K562 (cell line): ENCODE measurements at regions not wholly inside any gene's neighbourhood (a gene's known extent, or its start where the extent isn't known, plus 50 kb on each side); places are given as distances from the start of the nearest gene placed in this dataset.

ENCODE experiments used
- ATAC-seq: fragments of 200-7000 bp; cut with Tn5 transposase; 3 replicates; pipeline ENCODE4 v1.9.1; 2020; ENCODE audit warnings: moderate library complexity
- BruUV-seq: library from RNA; stranded (reverse); fragments of 400-500 nt; replicated peaks from 2 replicates; lab custom pipeline; 2021; lab: Mats Ljungman, UMichigan
- CTCF ChIA-PET: fragments of 300-600 bp; formaldehyde crosslinking; extraction: SDS; loops from one replicate; lab custom pipeline; 2021; ENCODE audit warnings: low intra/inter-chr PET ratio; lab: Yijun Ruan, JAX
- POLR2A ChIA-PET: fragments of 300-600, 350-650 bp; sonication (Branson Sonifier 250); formaldehyde crosslinking; extraction: SDS; loops from one replicate; lab custom pipeline; 2021; ENCODE audit warnings: antibody characterized with exemption, inconsistent platforms; lab: Yijun Ruan, JAX
- DNase-seq, 4 experiments: peaks; one replicate each; pipeline versions ENCODE4 v3.0.0 to v3.0.0-alpha.2; 2011 to 2018; ENCODE audit warnings: low spot score in 3 of 4, mixed read lengths in 3 of 4; ENCODE audit errors: extremely low read depth in 1 of 4
- FAIRE-seq: peaks from 2 replicates; lab custom pipeline; 2011; peaks lifted over from hg19 to GRCh38; lab: Jason Lieb, UNC
- H2AFZ ChIP-seq: 2 replicates; pipeline ENCODE4 v1.6.0; 2011; ENCODE audit warnings: low read depth, low read length, control low read depth, inconsistent platforms
- H3K27ac ChIP-seq: fragments of 200-600 bp; 3 replicates; pipeline ENCODE4 v1.8.0; 2011; ENCODE audit warnings: low read depth, mild to moderate bottlenecking, control low read depth, inconsistent platforms, low read length, moderate library complexity, mixed read lengths; ENCODE audit errors: extremely low read depth
- H3K27me3 ChIP-seq, 2 experiments: fragments of 300-600 bp in 1 of 2; 2 replicates in 1 of 2; 3 replicates in 1 of 2; pipeline versions ENCODE4 v1.6.0 to v1.8.0; 2011; ENCODE audit warnings: inconsistent platforms in 2 of 2, low read length in 2 of 2, mild to moderate bottlenecking in 1 of 2, mixed read lengths in 1 of 2, moderate library complexity in 1 of 2; ENCODE audit not compliant: control insufficient read depth in 2 of 2, insufficient read depth in 2 of 2
- H3K36me3 ChIP-seq: fragments of 300-600 bp; 3 replicates; pipeline ENCODE4 v1.8.0; 2011; ENCODE audit warnings: mild to moderate bottlenecking, low read length, inconsistent platforms; ENCODE audit not compliant: control insufficient read depth, insufficient read depth
- H3K4me1 ChIP-seq, 2 experiments: fragments of 200-600 bp in 1 of 2; replicated peaks in 1 of 2; 2 replicates in 1 of 2; 3 replicates in 1 of 2; pipeline versions ENCODE4 v1.5.1 to v1.8.0; 2011; ENCODE audit warnings: inconsistent platforms in 2 of 2, low read length in 2 of 2, mild to moderate bottlenecking in 1 of 2, mixed read lengths in 1 of 2, moderate library complexity in 1 of 2; ENCODE audit not compliant: control insufficient read depth in 2 of 2, insufficient read depth in 2 of 2
- H3K4me2 ChIP-seq: 2 replicates; pipeline ENCODE4 v1.6.1; 2011; ENCODE audit warnings: low read length, control low read depth, inconsistent platforms, mixed read lengths; ENCODE audit not compliant: insufficient read depth
- H3K4me3 ChIP-seq: fragments of 200-600 bp; sonication (generic), shearing (Covaris generic); 2 replicates; pipeline ENCODE4 v1.5.1; 2016; ENCODE audit warnings: control low read depth, inconsistent platforms
- H3K79me2 ChIP-seq: fragments of 200-600 bp; 3 replicates; pipeline ENCODE4 v1.8.0; 2011; ENCODE audit warnings: low read length, inconsistent platforms; ENCODE audit not compliant: control insufficient read depth, insufficient read depth
- H3K9ac ChIP-seq, 2 experiments: 2 replicates each; pipeline versions ENCODE4 v1.6.0 to v1.6.1; 2011; ENCODE audit warnings: low read depth in 2 of 2, low read length in 2 of 2, control low read depth in 1 of 2, inconsistent platforms in 1 of 2, mild to moderate bottlenecking in 1 of 2, mixed read lengths in 1 of 2; ENCODE audit not compliant: insufficient read depth in 1 of 2
- H3K9me1 ChIP-seq: one replicate; pipeline ENCODE4 v1.6.0; 2011; ENCODE audit warnings: inconsistent platforms, mild to moderate bottlenecking, low read length, moderate library complexity; ENCODE audit not compliant: control insufficient read depth, insufficient read depth
- H3K9me3 ChIP-seq: replicated peaks from 2 replicates; pipeline ENCODE4 v1.5.1; 2011; ENCODE audit warnings: low read depth, low read length, inconsistent platforms; ENCODE audit not compliant: control insufficient read depth, insufficient read depth
- H4K20me1 ChIP-seq: replicated peaks from 2 replicates; pipeline ENCODE4 v1.6.1; 2011; ENCODE audit warnings: low read length, inconsistent platforms, mixed read lengths; ENCODE audit not compliant: control insufficient read depth, insufficient read depth
- HDAC3 ChIP-seq: fragments of 450-650 bp; IDR thresholded peaks from 2 replicates; pipeline ENCODE4 v1.6.1; 2018; ENCODE audit warnings: borderline replicate concordance, mild to moderate bottlenecking, moderate library complexity; ENCODE audit not compliant: partially characterized antibody
- RHOXF2B ChIP-seq: fragments of 250-450 bp; sonication (Bioruptor Pico); conservative IDR thresholded peaks from 2 replicates; pipeline ENCODE4 v1.5.1; 2021
- THRA ChIP-seq: fragments of 450-650 bp; IDR thresholded peaks from 2 replicates; pipeline ENCODE4 v1.6.1; 2017; ENCODE audit warnings: mild to moderate bottlenecking, moderate library complexity
- ZNF778 ChIP-seq: fragments of 450-650 bp; formaldehyde crosslinking; IDR thresholded peaks from 2 replicates; pipeline ENCODE4 v1.4.0; 2020; ENCODE audit warnings: mild to moderate bottlenecking, moderate library complexity
- WGBS: fragments of 100-300 bp; shearing (Covaris generic); methylation state at CpG from one replicate; pipeline ENCODE4 v1.1.6; 2016; ENCODE audit warnings: low coverage, mixed read lengths; ENCODE audit not compliant: insufficient coverage; ENCODE audit errors: missing lambda C conversion rate; 5-methylcytosine and 5-hydroxymethylcytosine counted together
- in situ Hi-C: fragments of 300-500 bp; cut with MboI; formaldehyde crosslinking; loops from 4 replicates; pipeline ENCODE4 v1.15.0; 2018; ENCODE audit warnings: inconsistent platforms, mixed read lengths
- intact Hi-C: fragments of 100-400 bp; cut with micrococcal nuclease; formaldehyde crosslinking; loops from 2 replicates; pipeline ENCODE4 v1.14.2; 2022

- 0% methylated on average over 3 of the region's 3 CpGs for WGBS
- H3K9me3 ChIP-seq, result no peaks in the 10 kb centered on the region
These were observed 75.6 kb upstream of the FLRT2 start for GRCh38 chr14:85454226-85454813.

More at GRCh38 chr14:85454226-85454813, 75.6 kb upstream of the FLRT2 start:
- FAIRE-seq, result no peak
- no peaks in the 10 kb centered on the region for H3K79me2 ChIP-seq
- no peak overlapping the region for H2AFZ ChIP-seq
- H3K9me1 ChIP-seq, result no peaks in the 10 kb centered on the region
- no peak for ATAC-seq
- H3K27me3 ChIP-seq, result no peaks in the 10 kb centered on the region
- no peak for TF ChIP-seq THRA
- no peak for TF ChIP-seq RHOXF2B (CRISPR knock-in tag)
- TF ChIP-seq HDAC3, result no peak
- TF ChIP-seq ZNF778, result no peak
- intact Hi-C loops (no loop called here), in situ Hi-C loops (no loop called here)
- H3K4me2 ChIP-seq, result no peak overlapping the region
- H4K20me1 ChIP-seq, result no peaks in the 10 kb centered on the region
- H3K36me3 ChIP-seq, result no peaks in the 10 kb centered on the region
- no TSS peak for BruUV-seq
- no peak overlapping the region for H3K4me3 ChIP-seq
- no peaks in the 10 kb centered on the region for H3K4me1 ChIP-seq
- no peak for DNase-seq
- H3K9ac ChIP-seq, result no peak overlapping the region
- ChIA-PET CTCF (no interaction called here), POLR2A (no interaction called here)
- no peak overlapping the region for H3K27ac ChIP-seq
